H1 (cell line): ENCODE measurements at regions not wholly inside any gene's neighbourhood (a gene's known extent, or its start where the extent isn't known, plus 50 kb on each side); places are given as distances from the start of the nearest gene placed in this dataset.

ENCODE experiments used
- CTCF ChIA-PET: fragments of 300-600 bp; sonication (Branson Sonifier 250); formaldehyde crosslinking; loops from one replicate; lab custom pipeline; 2021; ENCODE audit not compliant: partially characterized antibody; lab: Charles Lee
- POLR2A ChIA-PET: fragments of 300-600 bp; sonication (Branson Sonifier 250); formaldehyde crosslinking; loops from one replicate; lab custom pipeline; 2021; ENCODE audit warnings: inconsistent platforms; ENCODE audit not compliant: partially characterized antibody; lab: Charles Lee
- DNase-seq, 2 experiments: peaks; one replicate each; pipeline versions ENCODE4 v3.0.0 to v3.0.0-alpha.2; 2010 to 2022; ENCODE audit warnings: low spot score in 2 of 2, low read depth in 1 of 2, mixed read lengths in 1 of 2
- FAIRE-seq: peaks from 2 replicates; lab custom pipeline; 2011; peaks lifted over from hg19 to GRCh38; lab: Jason Lieb, UNC
- H2AFZ ChIP-seq: 2 replicates; pipeline ENCODE4 v1.8.1; 2012; ENCODE audit warnings: low read length, inconsistent platforms
- H2AK5ac ChIP-seq: 2 replicates; pipeline ENCODE4 v1.6.1; 2013; ENCODE audit warnings: low read depth, low read length
- H2BK120ac ChIP-seq: replicated peaks from 2 replicates; pipeline ENCODE3; 2013; ENCODE audit warnings: low read depth, low read length, inconsistent platforms
- H2BK12ac ChIP-seq: 2 replicates; pipeline ENCODE4 v1.6.1; 2013; ENCODE audit warnings: low read depth, low read length
- H2BK15ac ChIP-seq: 2 replicates; pipeline ENCODE4 v1.6.1; 2013; ENCODE audit warnings: low read length
- H2BK20ac ChIP-seq: 2 replicates; pipeline ENCODE4 v1.6.1; 2013; ENCODE audit warnings: low read length
- H2BK5ac ChIP-seq: 2 replicates; pipeline ENCODE4 v1.6.1; 2013; ENCODE audit warnings: low read depth, low read length
- H3K14ac ChIP-seq: 2 replicates; pipeline ENCODE4 v1.6.1; 2013; ENCODE audit warnings: inconsistent platforms; ENCODE audit not compliant: insufficient read length
- H3K18ac ChIP-seq: 2 replicates; pipeline ENCODE4 v1.6.1; 2013; ENCODE audit warnings: low read length; ENCODE audit errors: extremely low read depth
- H3K23ac ChIP-seq: 2 replicates; pipeline ENCODE4 v1.6.1; 2013; ENCODE audit warnings: inconsistent platforms; ENCODE audit not compliant: insufficient read length
- H3K23me2 ChIP-seq: 2 replicates; pipeline ENCODE4 v1.6.1; 2013; ENCODE audit warnings: low read depth, low read length
- H3K27ac ChIP-seq: 2 replicates; pipeline ENCODE4 v1.6.1; 2011; ENCODE audit warnings: low read depth, low read length, inconsistent platforms
- H3K27me3 ChIP-seq, 4 experiments: replicated peaks in 1 of 4; 1 replicate in 1 of 4; 2 replicates in 3 of 4; pipeline versions ENCODE4 v1.6.1 to v1.8.1; 2011 to 2013; ENCODE audit warnings: low read length in 3 of 4, mild to moderate bottlenecking in 3 of 4, inconsistent platforms in 2 of 4, mixed read lengths in 2 of 4, moderate library complexity in 1 of 4; ENCODE audit not compliant: control insufficient read depth in 3 of 4, insufficient read depth in 3 of 4; ENCODE audit errors: extremely low read depth in 1 of 4
- H3K36me3 ChIP-seq, 4 experiments: 2 replicates each; pipeline versions ENCODE4 v1.6.1 to v1.8.1; 2011 to 2013; ENCODE audit warnings: mild to moderate bottlenecking in 4 of 4, low read length in 3 of 4, moderate library complexity in 2 of 4, control low read depth in 1 of 4, inconsistent platforms in 1 of 4; ENCODE audit not compliant: insufficient read depth in 4 of 4, control insufficient read depth in 2 of 4
- H3K4ac ChIP-seq: replicated peaks from 2 replicates; pipeline ENCODE3; 2013; ENCODE audit warnings: low read length, low read depth, mixed read lengths, inconsistent platforms; ENCODE audit not compliant: insufficient read length
- H3K4me1 ChIP-seq, 4 experiments: replicated peaks in 1 of 4; 1 replicate in 1 of 4; 2 replicates in 3 of 4; pipeline versions ENCODE4 v1.6.1 to v1.8.1; 2011 to 2013; ENCODE audit warnings: low read length in 3 of 4, inconsistent platforms in 2 of 4, mixed read lengths in 1 of 4; ENCODE audit not compliant: insufficient read depth in 4 of 4, control insufficient read depth in 3 of 4
- H3K4me2 ChIP-seq, 2 experiments: 2 replicates each; pipeline versions ENCODE4 v1.6.1 to v1.8.1; 2011 to 2013; ENCODE audit warnings: low read depth in 2 of 2, low read length in 2 of 2, control low read depth in 1 of 2, inconsistent platforms in 1 of 2, mild to moderate bottlenecking in 1 of 2; ENCODE audit not compliant: insufficient read depth in 1 of 2
- H3K4me3 ChIP-seq, 4 experiments: fragments of 200-600, 300-600 bp in 1 of 4; sonication (generic), shearing (Covaris generic), sonication (Bioruptor Twin) in 1 of 4; 2 replicates each; pipeline versions ENCODE4 v1.5.1 to v1.8.1; 2011 to 2016; ENCODE audit warnings: low read length in 4 of 4, low read depth in 3 of 4, control low read depth in 2 of 4, inconsistent platforms in 2 of 4, mild to moderate bottlenecking in 2 of 4, mixed read lengths in 1 of 4, moderate library complexity in 1 of 4; ENCODE audit not compliant: insufficient read depth in 2 of 4; ENCODE audit errors: extremely low read depth in 1 of 4
- H3K56ac ChIP-seq: replicated peaks from 2 replicates; pipeline ENCODE3; 2013; ENCODE audit warnings: low read depth, mild to moderate bottlenecking, mixed read lengths, low read length, inconsistent platforms; ENCODE audit not compliant: insufficient read length
- H3K79me1 ChIP-seq: 2 replicates; pipeline ENCODE4 v1.6.1; 2013; ENCODE audit warnings: low read depth, low read length, control low read depth
- H3K79me2 ChIP-seq, 2 experiments: 2 replicates each; pipeline versions ENCODE4 v1.6.1 to v1.8.1; 2012 to 2013; ENCODE audit warnings: low read length in 2 of 2, mild to moderate bottlenecking in 2 of 2, inconsistent platforms in 1 of 2; ENCODE audit not compliant: insufficient read depth in 2 of 2, control insufficient read depth in 1 of 2
- H3K9ac ChIP-seq, 4 experiments: replicated peaks in 1 of 4; 1 replicate in 1 of 4; 2 replicates in 3 of 4; pipeline versions ENCODE4 v1.6.1 to v1.8.1; 2011 to 2013; ENCODE audit warnings: low read depth in 3 of 4, low read length in 3 of 4, control low read depth in 2 of 4, mild to moderate bottlenecking in 2 of 4, moderate library complexity in 2 of 4, inconsistent platforms in 1 of 4; ENCODE audit errors: extremely low read depth in 1 of 4
- H3K9me3 ChIP-seq, 2 experiments: 2 replicates each; pipeline versions ENCODE4 v1.6.1 to v1.8.1; 2012 to 2013; ENCODE audit warnings: mild to moderate bottlenecking in 2 of 2, moderate library complexity in 2 of 2, control low read depth in 1 of 2, inconsistent platforms in 1 of 2, low read depth in 1 of 2, low read length in 1 of 2, mixed read lengths in 1 of 2; ENCODE audit not compliant: insufficient read depth in 2 of 2
- H4K20me1 ChIP-seq, 2 experiments: replicated peaks in 1 of 2; 2 replicates each; pipeline versions ENCODE3 to v1.8.1; 2011 to 2013; ENCODE audit warnings: inconsistent platforms in 2 of 2, low read length in 2 of 2, mild to moderate bottlenecking in 1 of 2; ENCODE audit not compliant: insufficient read depth in 2 of 2, control insufficient read depth in 1 of 2
- H4K5ac ChIP-seq: 2 replicates; pipeline ENCODE4 v1.6.1; 2013; ENCODE audit warnings: low read length, low read depth, mixed read lengths, inconsistent platforms; ENCODE audit not compliant: insufficient read length
- H4K8ac ChIP-seq: 2 replicates; pipeline ENCODE4 v1.8.0; 2013; ENCODE audit warnings: mild to moderate bottlenecking, moderate library complexity, low read length, inconsistent platforms; ENCODE audit not compliant: insufficient read depth; ENCODE audit errors: extremely low read depth
- H4K91ac ChIP-seq: replicated peaks from 2 replicates; pipeline ENCODE3; 2013; ENCODE audit warnings: low read length, mixed read lengths, inconsistent platforms; ENCODE audit not compliant: insufficient read length
- WGBS, 2 experiments: shearing (Covaris generic) in 1 of 2; methylation state at CpG; one replicate each; pipeline versions ENCODE4 v1.1.6 to v1.1.7; 2013 to 2015; ENCODE audit warnings: low lambda C conversion rate in 2 of 2, mixed read lengths in 2 of 2, inconsistent platforms in 1 of 2, low coverage in 1 of 2, missing lambda C conversion rate in 1 of 2; ENCODE audit not compliant: insufficient replicate concordance in 2 of 2, insufficient coverage in 1 of 2, insufficient read length in 1 of 2; ENCODE audit errors: extremely low coverage in 1 of 2, missing lambda C conversion rate in 1 of 2; 5-methylcytosine and 5-hydroxymethylcytosine counted together
- TF ChIP-seq, protein P1 (sequence below), 3 experiments: IDR thresholded peaks; 1 replicate in 2 of 3; 2 replicates in 1 of 3; pipeline versions ENCODE4 v1.5.1 to v1.6.1; 2011; ENCODE audit warnings: low read length in 3 of 3, mild to moderate bottlenecking in 3 of 3, inconsistent platforms in 2 of 3, low read depth in 1 of 3, moderate library complexity in 1 of 3; ENCODE audit not compliant: insufficient read depth in 1 of 3; ENCODE audit errors: control extremely low read depth in 1 of 3

DNA sequence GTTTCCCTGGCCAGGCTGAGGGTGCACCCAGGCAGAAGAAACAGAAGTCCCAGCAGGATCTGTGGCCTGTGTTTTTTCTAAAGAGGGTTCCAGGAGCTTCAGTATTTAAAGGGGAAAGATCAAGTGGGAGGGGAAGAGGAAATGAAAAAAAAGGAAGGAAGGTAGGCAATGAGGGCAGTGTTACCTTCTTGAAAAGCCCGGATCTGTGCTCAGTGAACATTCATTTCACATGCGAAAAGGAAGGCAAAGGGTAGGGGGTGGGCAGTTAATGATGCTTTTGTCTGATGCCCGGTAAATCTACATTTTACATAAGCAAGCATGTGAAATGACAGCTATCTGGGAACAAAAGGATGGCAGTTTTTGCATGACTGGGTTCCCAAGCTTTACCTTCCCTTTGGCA lies 326.2 kb downstream of the UQCRFS1 start:
- peaks cover 7 to 20% (median 14%) of the 10 kb centered on the region in 4 experiments for H3K4me1 ChIP-seq
- no peak overlapping the region for H3K4me3 ChIP-seq
- H3K18ac ChIP-seq: no peak overlapping the region
- no peaks in the 10 kb centered on the region for H3K9me3 ChIP-seq
- H3K14ac ChIP-seq: no peak overlapping the region
- H2BK120ac ChIP-seq: no peak overlapping the region
- no peak overlapping the region for H4K5ac ChIP-seq
- 45% methylated on average over 3 of the region's 3 CpGs; no CpG with 5 or more reads in 1 of the 2 experiments for WGBS, 2 experiments
- DNase-seq (no peak), FAIRE-seq (no peak)
- ChIA-PET CTCF (interaction anchor here (0.8 kb wide), 1 partner anchor 98 kb away, joined by 3 read pairs; no protein-coding TSS in a partner anchor), POLR2A (no interaction called here)
- no peak overlapping the region for H3K4ac ChIP-seq
- H3K23ac ChIP-seq: no peak overlapping the region
- no peaks in the 10 kb centered on the region for H3K79me1 ChIP-seq
- no peak overlapping the region for H2BK15ac ChIP-seq
- no peak overlapping the region for H3K56ac ChIP-seq
- H2AFZ ChIP-seq: no peak overlapping the region
- no peak overlapping the region for H2BK5ac ChIP-seq
- no peaks in the 10 kb centered on the region for H3K23me2 ChIP-seq
- H4K20me1 ChIP-seq: no peaks in the 10 kb centered on the region
- no peaks in the 10 kb centered on the region for H3K27me3 ChIP-seq
- no peak overlapping the region for H3K4me2 ChIP-seq
- no peak overlapping the region for H4K8ac ChIP-seq
- H2AK5ac ChIP-seq: no peak overlapping the region
- H3K36me3 ChIP-seq: no peaks in the 10 kb centered on the region
- no peak overlapping the region for H2BK20ac ChIP-seq
- H3K79me2 ChIP-seq: no peaks in the 10 kb centered on the region
- no peak overlapping the region for H2BK12ac ChIP-seq
- TF ChIP-seq, protein P1, sequence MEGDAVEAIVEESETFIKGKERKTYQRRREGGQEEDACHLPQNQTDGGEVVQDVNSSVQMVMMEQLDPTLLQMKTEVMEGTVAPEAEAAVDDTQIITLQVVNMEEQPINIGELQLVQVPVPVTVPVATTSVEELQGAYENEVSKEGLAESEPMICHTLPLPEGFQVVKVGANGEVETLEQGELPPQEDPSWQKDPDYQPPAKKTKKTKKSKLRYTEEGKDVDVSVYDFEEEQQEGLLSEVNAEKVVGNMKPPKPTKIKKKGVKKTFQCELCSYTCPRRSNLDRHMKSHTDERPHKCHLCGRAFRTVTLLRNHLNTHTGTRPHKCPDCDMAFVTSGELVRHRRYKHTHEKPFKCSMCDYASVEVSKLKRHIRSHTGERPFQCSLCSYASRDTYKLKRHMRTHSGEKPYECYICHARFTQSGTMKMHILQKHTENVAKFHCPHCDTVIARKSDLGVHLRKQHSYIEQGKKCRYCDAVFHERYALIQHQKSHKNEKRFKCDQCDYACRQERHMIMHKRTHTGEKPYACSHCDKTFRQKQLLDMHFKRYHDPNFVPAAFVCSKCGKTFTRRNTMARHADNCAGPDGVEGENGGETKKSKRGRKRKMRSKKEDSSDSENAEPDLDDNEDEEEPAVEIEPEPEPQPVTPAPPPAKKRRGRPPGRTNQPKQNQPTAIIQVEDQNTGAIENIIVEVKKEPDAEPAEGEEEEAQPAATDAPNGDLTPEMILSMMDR (IDR thresholded peaks at IDR 0.05; ENCODE audit: control extremely low read depth in 1 of 3, insufficient read depth in 1 of 3, low read depth in 1 of 3, low read length in 3 of 3): no peak
- TF ChIP-seq, all 59 proteins: peak for 0
- Histone ChIP-seq H3K9ac (no peak overlapping the region), H3K27ac (no peak overlapping the region), H4K91ac (no peak overlapping the region)
